ENCODE measurements at regions not wholly inside any gene's neighbourhood (a gene's known extent, or its start where the extent isn't known, plus 50 kb on each side); places are given as distances from the start of the nearest gene placed in this dataset.

DNA sequence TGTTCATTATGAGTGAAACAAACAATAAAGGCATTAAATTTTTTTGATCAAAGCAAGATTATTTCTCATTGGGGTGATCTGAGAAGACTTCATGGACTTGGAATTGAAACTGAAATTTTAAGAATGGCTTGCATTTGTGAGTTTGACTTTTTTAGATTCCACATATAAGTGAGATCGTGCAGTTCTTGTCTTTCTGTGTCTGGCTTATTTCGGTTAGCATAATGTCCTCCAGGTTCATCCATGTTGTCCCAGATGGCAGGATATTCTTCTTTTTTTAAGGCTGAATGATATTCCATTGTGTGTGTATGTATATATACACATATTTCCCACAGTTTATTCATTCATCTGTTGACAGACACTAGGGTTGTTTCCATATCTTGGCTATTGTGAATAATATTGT, 716.5 kb downstream of the PRELID2 start:
- TF ChIP-seq CTCF (IDR thresholded peaks at IDR 0.05) (no peak), POLR2A (IDR thresholded peaks at IDR 0.05) (no peak)

Measured in heart left ventricle (tissue), 13 donors.